GM18507 (cell line): ENCODE measurements at regions not wholly inside any gene's neighbourhood (a gene's known extent, or its start where the extent isn't known, plus 50 kb on each side); places are given as distances from the start of the nearest gene placed in this dataset.
A peak's percentile ranks its signal among the peaks of the same experiment; 100 is the strongest.

Source experiments
- DNase-seq: peaks from one replicate; pipeline ENCODE4 v3.0.0; 2011; ENCODE audit warnings: low read depth; ENCODE audit not compliant: insufficient read length; ENCODE audit errors: extremely low spot score
- FAIRE-seq: peaks from 2 replicates; lab custom pipeline; 2011; peaks lifted over from hg19 to GRCh38; lab: Jason Lieb, UNC

DNA sequence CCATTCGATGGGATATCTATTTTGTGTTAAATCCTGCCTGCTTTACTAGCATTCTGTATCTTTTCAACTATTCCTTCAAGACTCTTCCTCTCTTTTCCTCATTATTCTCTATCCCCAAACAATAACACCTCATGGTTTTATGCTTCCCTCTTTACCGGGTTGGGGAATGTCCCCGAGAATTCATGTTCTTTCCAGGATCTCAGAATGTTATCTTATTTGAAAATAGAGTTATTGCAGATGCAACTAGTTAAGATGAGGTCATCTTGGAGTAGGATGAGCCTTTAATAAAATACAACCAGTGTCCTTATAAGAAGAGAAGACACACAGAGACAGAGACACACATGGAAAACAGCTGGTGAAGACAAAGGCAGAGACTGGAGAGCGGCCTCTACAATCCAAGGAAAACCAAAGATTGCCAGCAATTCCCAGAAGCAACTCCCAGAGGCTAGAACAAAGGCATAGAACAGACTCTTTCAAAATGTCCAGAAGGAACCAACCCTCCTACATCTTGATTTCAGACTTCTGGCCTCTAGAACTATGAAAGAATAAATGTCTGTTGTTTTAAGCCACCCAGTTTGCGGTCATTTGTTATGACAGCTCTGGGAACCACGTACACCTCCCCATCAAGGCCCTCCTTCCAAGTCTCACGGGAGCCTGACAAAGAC, 126.8 kb upstream of the TNFAIP3 start:
- DNase-seq (no peak), FAIRE-seq (no peak)

DNA sequence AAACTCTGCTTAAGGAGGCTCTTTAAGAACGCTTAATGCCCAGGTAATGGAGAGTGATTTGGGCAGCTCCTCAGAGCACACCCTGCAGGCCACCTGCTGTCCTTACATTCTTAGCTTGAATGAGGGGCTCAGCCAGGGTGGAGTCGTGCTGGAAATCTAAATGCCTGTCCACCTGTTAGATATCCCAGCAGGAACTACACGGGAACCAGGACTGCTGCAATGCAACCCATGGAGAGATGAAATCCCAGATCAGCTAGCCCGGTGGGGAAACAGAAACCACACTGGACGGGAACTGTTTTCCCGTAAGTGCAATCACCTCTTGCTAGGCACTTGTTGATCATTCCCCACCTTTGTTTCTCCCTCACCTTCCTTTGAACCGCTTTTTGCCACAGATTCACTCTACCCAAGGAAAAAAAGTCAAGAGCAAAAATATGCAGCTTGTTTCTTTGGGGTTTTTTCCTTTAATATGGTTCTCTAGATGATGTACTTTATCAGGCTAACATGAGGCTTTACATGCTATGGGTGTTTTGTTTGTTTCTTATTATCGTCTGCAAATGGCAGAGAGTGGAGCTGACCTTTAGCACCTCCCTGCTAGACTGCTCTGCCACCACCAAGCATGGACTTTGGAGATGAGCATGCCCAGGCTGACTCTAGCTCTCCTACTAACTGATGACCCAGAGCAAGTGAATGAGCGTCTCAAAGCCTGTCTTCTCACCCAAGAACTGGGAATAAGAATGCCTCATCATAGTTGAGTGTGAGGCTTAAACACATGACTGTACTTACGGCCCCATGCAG, 125.9 kb upstream of the TNFAIP3 start:
- DNase-seq: no peak
- no peak for FAIRE-seq

DNA sequence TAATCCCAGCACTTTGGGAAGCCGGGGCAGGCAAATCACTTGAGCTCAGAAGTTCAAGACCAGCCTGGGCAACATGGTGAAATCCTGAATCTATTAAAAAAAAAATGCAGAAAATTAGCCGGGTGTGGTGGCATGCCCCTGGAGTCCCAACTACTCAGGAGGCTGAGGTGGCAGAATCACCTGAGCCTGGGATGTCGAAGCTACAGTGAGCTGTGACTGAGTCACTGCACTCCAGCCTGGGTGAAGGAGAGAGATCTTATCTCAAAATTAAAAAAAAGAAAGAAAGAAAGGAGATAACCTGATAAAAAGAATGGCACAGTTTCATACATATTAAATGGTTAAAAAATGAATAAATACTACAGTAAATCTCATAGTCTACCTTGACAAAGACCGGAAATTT, 123.6 kb upstream of the TNFAIP3 start:
- no peak for DNase-seq
- no peak for FAIRE-seq

DNA sequence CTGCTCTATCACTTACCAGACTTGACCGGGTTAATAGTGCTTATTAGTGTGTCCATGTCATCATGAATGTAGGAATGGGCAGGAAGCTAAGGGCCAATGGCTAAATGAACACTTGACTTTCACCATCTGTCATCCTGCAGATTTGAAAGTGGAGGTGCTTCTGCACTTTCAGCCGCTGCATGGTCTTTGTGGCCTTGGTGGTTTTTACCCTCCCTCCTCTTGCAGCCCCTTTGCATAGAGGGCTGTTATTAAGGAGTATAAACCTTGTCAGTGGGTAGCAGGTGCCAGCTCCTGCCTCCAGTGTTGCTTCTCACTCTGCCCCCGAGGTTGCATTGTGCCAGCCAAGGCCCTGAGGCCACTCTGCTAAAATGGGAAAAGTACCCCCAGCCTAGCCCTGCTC, 122.2 kb upstream of the TNFAIP3 start:
- DNase-seq: no peak

DNA sequence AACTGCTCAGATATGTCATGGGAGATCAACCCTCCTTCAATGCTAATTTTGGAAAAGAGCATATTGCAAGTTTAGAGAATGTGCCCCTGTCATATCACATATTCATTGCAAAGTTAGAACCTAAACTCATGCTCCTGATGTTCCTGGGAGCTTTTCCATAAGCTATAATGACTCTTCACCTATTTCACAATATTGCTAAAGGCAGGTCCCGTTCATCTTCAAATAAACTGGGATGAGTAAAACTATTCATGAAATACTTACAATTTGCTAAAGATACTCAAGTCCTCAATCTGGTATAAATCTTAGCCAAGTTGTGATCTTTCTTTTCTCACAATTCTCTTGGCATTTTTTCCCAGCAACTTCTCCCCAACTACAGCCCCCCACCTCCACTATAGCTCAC, 121.7 kb upstream of the TNFAIP3 start:
- no peak for FAIRE-seq

More for the DNA sequence above, 122.2 kb upstream of the TNFAIP3 start:
- peak; percentile 94 for FAIRE-seq

DNA sequence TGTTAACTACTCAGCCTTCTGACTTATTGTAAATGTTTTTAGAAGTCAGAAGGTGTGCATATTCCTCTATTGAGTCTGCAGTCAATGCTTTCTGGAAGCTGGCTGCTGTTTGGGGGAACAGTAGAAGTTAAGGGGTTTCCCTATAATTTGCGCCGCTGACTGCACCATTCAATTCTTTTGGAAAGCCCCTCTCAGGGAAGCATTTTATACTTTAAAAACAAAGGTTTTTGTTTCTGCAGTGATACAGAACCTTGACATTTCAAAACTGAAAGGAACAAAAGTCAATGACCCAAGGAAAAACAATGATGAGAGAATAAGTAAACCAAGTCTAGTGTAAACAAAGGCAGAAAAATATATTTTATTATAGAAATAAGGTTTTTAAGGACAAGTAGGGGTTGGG, 120.8 kb upstream of the TNFAIP3 start:
- DNase-seq (no peak), FAIRE-seq (peak; percentile 81)

More for the DNA sequence above, 121.7 kb upstream of the TNFAIP3 start:
- DNase-seq: no peak

DNA sequence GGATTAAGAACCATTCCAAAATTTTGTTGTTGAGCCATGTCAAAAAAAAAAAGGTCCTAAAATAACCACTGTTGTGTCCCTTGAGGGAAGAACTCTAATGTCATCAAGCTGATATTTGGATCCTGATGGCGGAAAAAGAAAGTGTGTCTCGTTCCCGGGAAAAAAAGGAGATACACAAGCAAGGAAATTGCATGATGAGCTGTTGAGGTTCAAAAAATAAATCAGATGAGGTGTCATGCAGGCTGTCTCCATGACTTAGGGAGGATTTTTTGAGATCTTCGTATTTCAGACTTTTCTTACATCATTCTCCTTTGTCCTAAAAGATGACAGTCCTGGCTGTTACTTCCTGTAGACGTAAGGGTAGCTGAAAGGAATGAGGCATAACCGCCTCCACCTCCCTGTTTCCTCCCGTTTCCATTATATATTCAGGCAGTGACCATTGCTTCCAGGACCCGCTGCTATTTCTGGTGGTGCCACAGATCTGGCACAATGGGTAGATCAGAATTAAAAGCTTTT, 117.3 kb upstream of the TNFAIP3 start:
- DNase-seq (no peak), FAIRE-seq (no peak)

DNA sequence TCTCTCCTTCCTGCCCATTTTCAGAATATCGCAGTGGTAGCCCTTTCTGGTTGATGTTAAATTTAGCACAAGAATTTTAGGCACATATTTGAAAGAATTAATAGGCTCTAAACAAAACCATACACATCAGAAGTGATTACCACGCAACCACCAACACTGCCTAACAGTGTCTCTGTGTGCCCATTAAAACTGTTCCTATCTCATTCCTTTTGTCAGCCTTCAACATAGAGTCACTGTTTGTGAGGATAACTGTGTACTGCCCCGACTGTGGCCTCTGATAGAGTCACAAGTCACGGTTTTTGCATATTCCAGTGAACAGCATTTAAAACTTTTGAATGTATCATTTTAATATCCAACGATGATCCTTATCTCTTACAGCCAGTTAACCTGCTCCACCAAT, 116.8 kb upstream of the TNFAIP3 start:
- DNase-seq: no peak
- FAIRE-seq: no peak

DNA sequence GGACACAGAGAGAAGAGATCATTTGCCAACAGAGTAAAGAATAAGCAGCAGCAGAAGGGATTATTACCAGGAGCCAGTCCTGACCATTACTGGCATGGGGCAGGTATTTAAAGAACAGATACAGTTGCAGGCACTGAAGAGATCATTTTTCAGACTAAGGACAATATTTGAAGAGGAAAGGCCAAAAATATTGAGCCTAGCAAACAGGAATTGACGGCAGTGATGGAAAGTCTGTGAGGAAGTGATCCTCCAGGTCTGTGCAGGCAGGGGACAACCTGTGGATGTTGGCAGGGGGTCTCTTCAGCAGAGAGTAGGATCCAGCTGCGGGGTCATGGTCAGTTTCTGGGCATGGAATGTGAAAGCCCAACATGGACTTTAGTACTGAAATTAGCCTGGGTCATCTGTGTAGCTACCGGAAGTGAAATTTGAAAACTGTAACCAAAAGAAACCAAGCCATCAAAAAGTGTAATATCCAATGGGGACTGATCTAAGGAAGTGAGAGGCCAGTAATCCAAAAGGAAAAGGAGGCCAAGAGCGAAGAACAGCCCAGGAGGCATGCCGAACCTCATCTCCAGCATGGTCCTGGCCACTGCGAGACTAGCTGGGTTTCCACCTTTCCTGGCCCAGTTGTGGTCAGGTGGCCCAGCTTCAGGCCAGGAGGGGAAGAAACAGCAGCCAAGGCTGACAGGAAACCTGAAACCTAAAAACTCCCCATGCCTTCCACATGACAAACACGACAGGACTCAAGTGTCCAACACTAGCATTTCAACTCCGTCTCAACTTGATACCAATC, 115.1 kb upstream of the TNFAIP3 start:
- no peak for DNase-seq
- FAIRE-seq: no peak

DNA sequence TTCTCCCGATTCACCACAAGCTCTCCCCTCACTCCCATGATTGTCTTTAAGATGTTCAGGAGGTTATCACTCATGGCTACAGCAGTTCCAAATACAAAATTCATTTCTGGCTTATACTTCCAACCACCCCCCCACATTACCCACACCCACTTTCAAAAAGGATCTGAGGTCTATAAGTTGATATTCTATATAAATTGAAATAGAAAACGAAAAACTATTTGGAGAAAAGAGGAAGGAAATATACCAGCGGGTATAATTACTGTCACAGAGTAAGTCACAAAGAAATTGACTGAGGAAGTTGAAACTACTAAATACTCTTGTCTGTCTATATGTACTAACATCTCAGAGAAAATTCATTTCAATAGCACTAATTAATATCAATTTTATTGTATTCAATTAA, 112.7 kb upstream of the TNFAIP3 start:
- FAIRE-seq: peak; percentile 73
- DNase-seq: no peak

DNA sequence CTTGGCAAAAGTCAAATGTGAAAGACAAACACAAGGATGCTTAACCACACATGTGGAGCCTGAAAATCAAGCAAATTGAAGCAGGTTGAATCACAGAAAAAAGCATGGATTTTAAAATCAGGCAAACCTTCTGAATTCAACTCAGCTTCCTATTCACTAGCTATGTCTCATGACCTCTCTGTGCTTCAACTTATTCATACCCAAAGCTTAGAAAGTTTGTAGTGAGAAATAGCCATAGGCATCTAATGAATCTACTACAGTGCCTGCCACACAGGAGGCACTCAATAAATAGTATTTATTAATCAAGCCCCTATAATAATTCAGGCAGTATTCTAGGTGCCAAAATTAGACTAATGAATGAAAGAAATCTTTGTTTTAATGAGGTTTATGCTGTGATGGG, 112.2 kb upstream of the TNFAIP3 start:
- DNase-seq: no peak
- FAIRE-seq: peak; percentile 62

DNA sequence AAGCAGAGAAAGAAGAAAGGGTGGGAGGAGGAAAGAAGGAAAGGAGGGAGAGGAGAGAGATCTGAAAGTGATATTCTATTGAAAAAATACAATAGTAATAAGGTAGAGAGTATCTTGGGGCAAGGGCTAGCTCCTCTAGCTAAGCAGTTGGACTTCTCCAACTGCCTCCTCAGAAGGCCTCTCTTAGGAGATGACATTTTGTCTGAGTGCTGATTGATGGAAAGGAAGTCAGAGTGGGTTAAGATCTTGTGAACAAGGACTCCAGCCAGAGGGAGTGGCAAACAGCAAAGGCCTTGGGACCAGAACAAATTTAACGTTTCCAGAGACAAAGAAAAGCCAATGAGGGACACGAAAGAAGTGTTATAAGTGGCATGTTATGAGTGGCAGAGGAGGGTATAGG, 111.8 kb upstream of the TNFAIP3 start:
- DNase-seq (no peak), FAIRE-seq (peak; percentile 47)

DNA sequence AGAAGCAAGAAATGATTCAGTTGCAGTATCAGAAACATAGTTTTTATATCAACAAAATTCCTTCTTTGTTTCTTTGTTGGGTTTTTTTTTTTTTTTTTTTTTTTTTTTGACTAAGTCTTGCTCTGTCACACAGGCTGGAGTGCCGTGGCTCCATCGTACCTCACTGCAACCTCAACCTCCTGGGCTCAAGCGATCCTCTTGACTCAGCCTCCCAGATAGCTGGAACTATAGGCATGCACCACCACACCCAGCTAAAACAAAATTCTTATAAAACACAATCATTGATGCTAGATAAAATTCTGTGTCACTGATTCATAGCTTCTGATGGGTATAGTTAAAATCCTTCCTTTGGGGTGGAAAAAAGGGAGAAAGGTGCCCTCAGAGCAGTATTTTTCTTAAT, 110.3 kb upstream of the TNFAIP3 start:
- DNase-seq (no peak), FAIRE-seq (no peak)

DNA sequence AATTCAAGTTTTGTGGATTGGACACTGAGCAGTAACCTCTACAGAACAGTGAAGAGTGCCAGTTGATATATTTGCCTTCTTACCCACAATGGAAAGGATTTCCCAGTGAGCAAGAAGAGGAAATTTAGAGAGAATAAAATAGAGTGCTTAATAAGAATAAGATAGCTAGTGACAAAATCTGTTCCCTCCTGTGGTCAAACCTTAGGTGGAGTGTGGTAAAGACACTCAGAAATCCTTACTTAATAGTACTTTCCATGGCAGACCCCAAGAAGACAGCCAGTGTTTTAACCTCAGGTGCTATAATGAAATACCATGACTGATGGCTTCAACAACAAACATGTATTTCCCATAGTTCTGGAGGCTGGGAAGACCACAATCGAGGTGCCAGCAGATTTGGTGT, 108.4 kb upstream of the TNFAIP3 start:
- FAIRE-seq (no peak), DNase-seq (no peak)

DNA sequence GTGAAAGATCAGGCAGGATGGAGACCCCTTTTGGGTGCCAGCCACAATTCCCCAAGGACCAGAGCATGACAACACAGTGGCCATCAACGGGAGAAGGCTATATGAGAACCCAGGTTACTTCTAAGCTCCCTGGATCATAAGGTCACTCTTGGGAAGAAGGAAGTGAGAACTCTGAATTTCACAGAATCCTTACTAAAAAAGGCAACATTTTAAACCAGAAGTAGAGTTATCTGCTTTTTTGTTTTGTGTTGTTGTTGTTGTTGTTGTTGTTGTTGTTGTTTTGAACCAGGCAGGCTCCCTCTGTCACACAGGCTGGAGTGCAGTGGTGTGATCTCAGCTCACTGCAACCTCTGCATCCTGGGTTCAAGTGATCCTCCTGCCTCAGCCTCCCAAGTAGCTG, 107.4 kb upstream of the TNFAIP3 start:
- DNase-seq: no peak

DNA sequence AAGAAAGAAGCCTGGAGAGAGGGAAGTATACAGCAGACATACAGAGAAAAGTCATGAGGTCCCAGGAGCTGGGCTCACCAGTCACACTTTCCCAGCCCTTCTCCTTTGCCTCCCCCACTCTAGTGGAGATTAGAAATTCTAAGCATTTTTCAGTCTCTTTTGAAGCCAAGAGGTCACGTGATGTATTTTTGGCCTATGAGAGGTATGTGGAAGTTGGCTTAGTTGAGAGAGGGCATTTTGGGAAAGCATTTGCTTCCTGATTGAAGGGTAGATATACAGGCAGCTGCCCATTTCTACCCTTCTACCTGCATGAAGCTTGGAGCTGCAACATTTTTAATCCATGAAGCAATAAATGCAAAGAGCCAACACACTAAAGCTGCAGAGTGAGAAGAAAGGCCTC, 106.0 kb upstream of the TNFAIP3 start:
- FAIRE-seq (no peak), DNase-seq (no peak)

More for the DNA sequence above, 107.4 kb upstream of the TNFAIP3 start:
- no peak for FAIRE-seq

DNA sequence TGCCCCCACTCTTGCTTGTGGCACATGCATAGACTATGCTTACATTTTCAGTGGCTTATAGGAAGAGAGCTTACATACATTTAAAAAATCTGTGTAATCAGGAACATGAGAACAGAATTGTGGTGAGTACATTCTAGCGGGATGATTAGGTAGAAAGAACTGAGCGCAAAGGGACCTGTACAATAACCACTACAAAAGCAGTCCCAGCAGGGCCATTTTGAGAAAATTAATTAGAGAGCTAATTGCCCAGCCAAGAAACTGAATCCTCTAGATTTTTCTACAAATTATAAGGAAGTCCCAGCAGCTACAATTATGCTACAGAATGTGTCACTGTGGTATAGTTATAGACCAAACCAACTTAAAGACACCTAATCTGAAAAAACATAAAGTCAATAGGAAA, 105.6 kb upstream of the TNFAIP3 start:
- FAIRE-seq: no peak
- no peak for DNase-seq

DNA sequence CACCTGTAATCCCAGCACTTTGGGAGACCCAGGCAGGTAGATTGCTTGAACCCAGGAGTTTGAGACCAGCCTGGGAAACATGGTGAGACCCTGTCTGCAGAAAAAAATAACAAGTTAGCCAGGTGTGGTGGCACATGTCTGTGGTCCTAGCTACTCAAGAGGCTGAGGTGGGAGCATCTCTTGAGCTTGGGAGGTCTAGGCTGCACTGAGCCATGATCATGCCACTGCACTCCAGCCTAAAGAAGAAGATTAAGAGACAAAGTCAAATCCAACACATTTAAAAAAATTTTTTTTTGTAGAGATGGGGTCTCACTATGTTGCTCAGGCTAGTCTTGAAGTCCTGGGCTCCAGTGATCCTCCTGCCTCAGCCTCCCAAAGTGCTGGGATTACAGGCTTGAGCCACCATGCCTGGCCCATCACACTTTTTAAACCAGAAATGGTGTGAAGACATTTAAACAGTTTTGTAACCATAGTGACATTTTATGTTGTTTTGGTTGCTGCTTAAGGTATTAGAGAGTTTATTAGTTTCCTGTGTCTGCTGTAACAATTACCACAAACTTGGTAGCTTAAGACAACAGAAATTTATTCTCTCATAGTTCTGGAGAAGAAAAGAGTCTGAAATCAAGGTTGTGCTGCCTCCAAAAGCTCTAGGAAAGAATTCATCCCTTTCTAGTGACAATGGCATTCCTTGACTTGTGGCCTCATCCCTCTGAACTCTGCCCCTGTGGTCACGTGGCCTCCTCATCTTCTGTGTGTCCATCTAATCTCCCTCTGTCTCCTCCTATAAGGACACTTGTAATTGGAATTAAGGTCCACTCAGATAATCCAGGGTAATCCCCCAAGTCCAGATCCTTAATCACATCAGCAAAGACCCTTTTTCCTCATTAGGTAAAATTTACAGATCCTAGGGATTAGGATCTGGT, 104.6 kb upstream of the TNFAIP3 start:
- DNase-seq (no peak), FAIRE-seq (no peak)

DNA sequence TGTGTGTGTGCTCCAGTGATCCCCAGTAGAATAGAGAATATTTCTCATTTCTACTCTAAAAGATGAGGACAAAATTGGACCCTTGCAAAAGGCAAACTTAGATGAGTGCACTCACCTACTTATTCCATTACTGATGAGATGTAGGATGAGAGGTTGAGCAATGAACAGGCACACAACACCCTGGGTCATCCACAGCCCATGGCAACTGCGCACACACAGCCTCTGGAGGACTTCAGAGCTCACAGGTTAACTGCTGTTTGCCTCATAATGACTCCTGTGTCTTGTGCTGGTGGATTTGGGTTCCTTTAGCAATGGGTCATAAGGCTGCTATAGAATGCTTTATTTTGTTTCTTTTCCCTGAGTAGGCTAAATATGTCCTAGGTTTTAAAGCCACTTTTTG, 103.6 kb upstream of the TNFAIP3 start:
- no peak for FAIRE-seq
- DNase-seq: no peak
